Right lobe of liver (tissue), 6 donors: ENCODE measurements at regions not wholly inside any gene's neighbourhood (a gene's known extent, or its start where the extent isn't known, plus 50 kb on each side); places are given as distances from the start of the nearest gene placed in this dataset.
A peak's percentile ranks its signal among the peaks of the same experiment; 100 is the strongest.

Source experiments
- ATAC-seq, 4 donors: fragments of 200-7000 bp; cut with Tn5 transposase; one replicate each; pipeline ENCODE4 v1.9.1; 2020; ENCODE audit warnings: mild to moderate bottlenecking in 4 of 4, moderate library complexity in 4 of 4
- DNase-seq, 3 donors: peaks; one replicate each; pipeline ENCODE4 v3.0.0-alpha.2; 2020
- H3K27ac ChIP-seq, 3 donors: fragments of 200-600 bp; one replicate each; pipeline ENCODE4 v1.8.0; 2022
- H3K27me3 ChIP-seq, 2 donors: fragments of 200-600 bp; one replicate each; pipeline ENCODE4 v1.8.0; 2022
- H3K36me3 ChIP-seq, 4 donors: fragments of 200-600 bp; sonication (generic) in 1 of 4; one replicate each; pipeline versions ENCODE4 v1.5.1 to v1.8.0; 2017 to 2022; ENCODE audit warnings: control low read depth in 1 of 4
- H3K4me1 ChIP-seq, 4 donors: fragments of 200-600 bp; sonication (generic) in 1 of 4; one replicate each; pipeline versions ENCODE4 v1.5.1 to v1.8.0; 2017 to 2022; ENCODE audit warnings: control low read depth in 1 of 4
- H3K4me3 ChIP-seq, 3 donors: fragments of 200-600 bp; one replicate each; pipeline ENCODE4 v1.8.0; 2022
- H3K9me3 ChIP-seq, 4 donors: fragments of 200-600 bp; sonication (generic) in 1 of 4; one replicate each; pipeline versions ENCODE4 v1.5.1 to v1.8.0; 2017 to 2022; ENCODE audit warnings: control low read depth in 1 of 4
- CTCF ChIP-seq, 4 donors: fragments of 200-600 bp in 3 of 4; fragments of 450-650 bp in 1 of 4; IDR thresholded peaks; one replicate each; pipeline versions ENCODE4 v1.5.1 to v1.8.0; 2016 to 2022; ENCODE audit warnings: antibody characterized with exemption in 4 of 4, mild to moderate bottlenecking in 2 of 4
- POLR2A ChIP-seq: fragments of 450-650 bp; IDR thresholded peaks from one replicate; pipeline ENCODE4 v1.6.1; 2017; ENCODE audit warnings: antibody characterized with exemption, mild to moderate bottlenecking
- WGBS: methylation state at CpG from one replicate; pipeline ENCODE4 v1.1.6; 2018; ENCODE audit warnings: low coverage, low lambda C conversion rate; ENCODE audit not compliant: insufficient coverage; ENCODE audit errors: missing lambda C conversion rate; 5-methylcytosine and 5-hydroxymethylcytosine counted together
- intact Hi-C, 2 donors: fragments of 100-400 bp; cut with DNase I; formaldehyde crosslinking; loops; one replicate each; pipeline versions ENCODE4 v1.11.2 to v1.14.1; 2022
- donor health status: DM: no; HTN: yes; CAD: no.
- donor health status: DM: no; HTN: no; CAD: no.
- donor health status: DM: no; HTN: no; CAD: no.
- donor health status: DM: no; HTN: yes; CAD: no.
- donor health status: DM: no; HTN: yes; CAD: no.

GRCh38 chr2:43130548-43130875 is 95.9 kb downstream of the ZFP36L2 start:
- Histone ChIP-seq H3K4me3 (no peak overlapping the region), H3K36me3 (no peaks in the 10 kb centered on the region), H3K9me3 (no peaks in the 10 kb centered on the region), H3K27me3 (no peaks in the 10 kb centered on the region), H3K4me1 (no peaks in the 10 kb centered on the region), H3K27ac (peak overlapping the region; percentile 24 to 54 (median 51))
- ATAC-seq (no peak), DNase-seq (no peak)
- TF ChIP-seq CTCF (IDR thresholded peaks at IDR 0.05) (no peak), POLR2A (no peak)
- intact Hi-C loops = loop anchor here in 1 of 2 donors (10.0 kb wide), 1 partner anchor 156 kb away; no protein-coding TSS in a partner anchor
- 100% methylated on average over 3 of the region's 6 CpGs for WGBS

- Histone ChIP-seq H3K4me1 (no peaks in the 10 kb centered on the region), H3K4me3 (no peak overlapping the region), H3K9me3 (no peaks in the 10 kb centered on the region), H3K36me3 (no peaks in the 10 kb centered on the region), H3K27ac (peak overlapping the region; percentile 24 to 54 (median 51)), H3K27me3 (no peaks in the 10 kb centered on the region)
- ATAC-seq (no peak), DNase-seq (peak in 1 of 3 donors; percentile 48)
- WGBS = 74% methylated on average over 8 of the region's 14 CpGs
- intact Hi-C loops = loop anchor here (10.0 kb wide), 2 partner anchors 155 to 165 kb away; no protein-coding TSS in a partner anchor
- TF ChIP-seq POLR2A = peak; percentile 37
- no peak for TF ChIP-seq CTCF (IDR thresholded peaks at IDR 0.05)
Measured at GRCh38 chr2:43129676-43130547, 96.5 kb downstream of the ZFP36L2 start.

- ATAC-seq (no peak), DNase-seq (no peak)
- no peaks in the 10 kb centered on the region for H3K36me3 ChIP-seq
- no peaks in the 10 kb centered on the region for H3K27me3 ChIP-seq
- intact Hi-C loops = loop anchor here in 1 of 2 donors (10.0 kb wide), 1 partner anchor 164 kb away; no protein-coding TSS in a partner anchor
- no peak overlapping the region for H3K4me3 ChIP-seq
- WGBS = 72% methylated on average over 5 of the region's 5 CpGs
- H3K9me3 ChIP-seq = no peaks in the 10 kb centered on the region
- H3K27ac ChIP-seq = no peak overlapping the region
- no peak for TF ChIP-seq POLR2A
- TF ChIP-seq CTCF (IDR thresholded peaks at IDR 0.05) = no peak
- H3K4me1 ChIP-seq = no peaks in the 10 kb centered on the region
Measured at GRCh38 chr2:43128559-43128955, 97.8 kb downstream of the ZFP36L2 start.

GRCh38 chr2:43127941-43128558 is 98.4 kb downstream of the ZFP36L2 start:
- peak overlapping the region; percentile 20 to 44 (median 32) for H3K27ac ChIP-seq
- TF ChIP-seq CTCF (IDR thresholded peaks at IDR 0.05) (no peak), POLR2A (no peak)
- WGBS = 84% methylated on average over 4 of the region's 8 CpGs
- H3K9me3 ChIP-seq = no peaks in the 10 kb centered on the region
- no peak overlapping the region for H3K4me3 ChIP-seq
- H3K27me3 ChIP-seq = no peaks in the 10 kb centered on the region
- DNase-seq (no peak), ATAC-seq (peak in 1 of 4 donors; percentile 2)
- H3K36me3 ChIP-seq = no peaks in the 10 kb centered on the region
- intact Hi-C loops = loop anchor here in 1 of 2 donors (10.0 kb wide), 1 partner anchor 163 kb away; no protein-coding TSS in a partner anchor
- no peaks in the 10 kb centered on the region for H3K4me1 ChIP-seq
